Fibroblast of mammary gland (primary cell): ENCODE measurements at regions not wholly inside any gene's neighbourhood (a gene's known extent, or its start where the extent isn't known, plus 50 kb on each side); places are given as distances from the start of the nearest gene placed in this dataset.

ENCODE experiments used
- DNase-seq: peaks from one replicate; pipeline ENCODE4 v3.0.0-alpha.2; 2010; ENCODE audit warnings: low read depth
- H3K4me3 ChIP-seq: 2 replicates; pipeline ENCODE4 v1.5.1; 2011; ENCODE audit warnings: low read depth, mild to moderate bottlenecking, low read length, moderate library complexity; ENCODE audit not compliant: control insufficient read depth
- CTCF ChIP-seq: conservative IDR thresholded peaks from 2 replicates; pipeline ENCODE4 v1.5.1; 2011; ENCODE audit warnings: low read depth, low read length, inconsistent platforms; ENCODE audit not compliant: control insufficient read depth, insufficient read depth

GRCh38 chr13:85533911-85534310, 265.3 kb downstream of the SLITRK6 start:
- H3K4me3 ChIP-seq: no peak overlapping the region
- no peak for DNase-seq
- no peak for TF ChIP-seq CTCF

- DNase-seq: no peak
- no peak overlapping the region for H3K4me3 ChIP-seq
- TF ChIP-seq CTCF: no peak
Measured at GRCh38 chr13:85529218-85529594, 270.0 kb downstream of the SLITRK6 start.

DNA sequence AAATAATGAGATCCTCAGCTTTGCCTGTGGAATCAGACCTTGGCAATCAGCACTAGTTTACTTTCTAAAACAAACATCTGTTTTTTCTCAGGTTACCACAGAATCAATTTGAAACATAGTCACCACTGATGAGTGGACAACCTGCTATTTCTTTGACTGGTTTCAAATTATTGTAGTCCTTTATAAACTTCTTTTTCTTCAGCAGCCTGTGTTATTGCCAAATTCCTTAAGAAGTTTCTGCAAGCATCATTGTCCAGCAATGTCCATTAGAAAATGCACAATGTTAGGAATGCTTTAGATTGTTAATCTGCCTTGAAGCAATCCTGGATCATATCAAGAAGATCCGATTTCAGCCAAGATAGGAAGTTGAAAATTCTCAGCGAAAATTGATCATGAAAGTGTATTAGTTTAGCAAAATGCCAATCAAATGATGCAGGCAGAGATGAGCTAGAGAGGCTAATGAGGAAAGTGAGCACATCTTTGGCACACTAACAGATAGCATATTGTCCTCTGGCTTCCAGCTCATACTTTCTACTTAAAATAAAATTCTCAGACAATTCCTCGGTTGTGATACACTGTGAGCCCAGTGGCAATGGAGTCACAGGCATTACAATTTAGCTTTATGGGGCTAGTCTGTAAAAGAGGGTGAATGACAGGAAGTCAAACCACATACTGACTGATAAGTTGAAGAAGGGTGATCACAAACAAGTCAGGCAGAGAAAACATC, 270.6 kb downstream of the SLITRK6 start:
- no peak for TF ChIP-seq CTCF
- DNase-seq: peak; percentile 76
- no peak overlapping the region for H3K4me3 ChIP-seq

- DNase-seq: no peak
- TF ChIP-seq CTCF: no peak
- H3K4me3 ChIP-seq: no peak overlapping the region
Measured at GRCh38 chr13:85527316-85527715, 271.9 kb downstream of the SLITRK6 start.

DNA sequence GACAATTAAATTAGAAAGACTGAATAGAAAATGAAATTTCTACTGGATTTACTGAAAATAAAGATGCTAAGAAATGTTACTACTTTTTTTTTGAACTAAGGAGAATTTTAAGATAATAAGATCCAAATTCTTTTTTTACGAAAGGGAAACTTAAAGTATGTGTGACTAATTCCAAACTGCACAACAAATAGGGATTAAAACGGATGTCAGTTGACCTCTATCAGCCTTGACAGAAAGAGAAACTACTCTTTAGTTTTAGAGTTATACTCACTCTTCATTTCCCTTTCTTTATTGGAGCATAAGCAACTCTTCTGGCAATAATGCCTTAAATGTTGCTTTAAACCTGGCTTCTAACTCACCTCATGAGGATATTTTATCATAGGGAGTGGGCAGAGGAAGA, 273.8 kb downstream of the SLITRK6 start:
- TF ChIP-seq CTCF: no peak
- no peak overlapping the region for H3K4me3 ChIP-seq
- no peak for DNase-seq

DNA sequence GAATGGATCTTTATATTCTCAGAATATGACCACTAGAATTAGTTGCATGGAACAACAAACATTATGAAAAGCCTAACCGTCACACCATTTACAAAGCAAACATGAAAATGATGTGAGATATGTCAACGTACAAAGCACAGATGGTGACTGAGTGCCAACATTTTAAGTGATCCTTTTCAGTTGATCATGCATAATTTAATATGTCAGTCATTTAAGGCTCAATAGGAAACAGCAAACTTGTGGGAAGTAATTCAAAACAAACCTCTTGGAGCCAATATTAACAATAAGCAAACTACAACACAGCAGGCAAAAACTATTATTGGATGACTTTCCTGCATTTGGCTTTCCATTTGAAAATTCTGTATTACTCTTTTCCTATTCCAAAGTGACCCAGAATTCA, 277.6 kb downstream of the SLITRK6 start:
- no peak overlapping the region for H3K4me3 ChIP-seq
- TF ChIP-seq CTCF: no peak
- no peak for DNase-seq

GRCh38 chr13:85520445-85520844, 278.8 kb downstream of the SLITRK6 start:
- H3K4me3 ChIP-seq: no peak overlapping the region
- no peak for TF ChIP-seq CTCF
- peak; percentile 45 for DNase-seq
